ENCODE measurements at regions not wholly inside any gene's neighbourhood (a gene's known extent, or its start where the extent isn't known, plus 50 kb on each side); places are given as distances from the start of the nearest gene placed in this dataset.

- DNase-seq: no peak
Observed at GRCh38 chr6:56377295-56377694, 129.9 kb upstream of the COL21A1 start.

- DNase-seq: no peak
Observed at GRCh38 chr6:56375806-56376205, 128.4 kb upstream of the COL21A1 start.

GRCh38 chr6:56374841-56375369 is 127.5 kb upstream of the COL21A1 start:
- no peak for DNase-seq

- no peak for DNase-seq
Observed at GRCh38 chr6:56372406-56372995, 125.1 kb upstream of the COL21A1 start.

GRCh38 chr6:56370561-56371211 is 123.3 kb upstream of the COL21A1 start:
- DNase-seq: peak; percentile 65

DNA sequence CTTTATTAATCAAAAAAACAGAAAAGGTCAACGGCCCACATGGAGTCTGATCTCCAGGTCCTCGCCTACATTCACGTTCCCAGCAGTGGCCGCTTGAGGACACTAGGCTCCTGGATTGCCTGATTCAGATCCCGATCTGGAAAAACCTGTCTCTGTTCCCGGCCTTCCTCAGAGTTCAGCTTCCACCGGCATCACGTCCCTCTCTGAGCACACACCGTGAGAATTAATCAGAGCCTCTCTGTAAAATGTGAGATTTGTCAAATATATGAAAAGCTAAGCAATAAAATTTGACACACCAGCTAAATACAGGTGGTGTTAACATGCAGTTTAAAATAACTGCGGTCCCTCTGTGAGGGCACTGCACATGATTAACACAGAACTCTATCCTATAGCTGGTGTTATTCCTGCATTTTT is 122.8 kb upstream of the COL21A1 start:
- no peak for DNase-seq

GRCh38 chr6:56368491-56368890 is 121.1 kb upstream of the COL21A1 start:
- no peak for DNase-seq

GRCh38 chr6:56366141-56366852 is 118.9 kb upstream of the COL21A1 start:
- DNase-seq: no peak

DNA sequence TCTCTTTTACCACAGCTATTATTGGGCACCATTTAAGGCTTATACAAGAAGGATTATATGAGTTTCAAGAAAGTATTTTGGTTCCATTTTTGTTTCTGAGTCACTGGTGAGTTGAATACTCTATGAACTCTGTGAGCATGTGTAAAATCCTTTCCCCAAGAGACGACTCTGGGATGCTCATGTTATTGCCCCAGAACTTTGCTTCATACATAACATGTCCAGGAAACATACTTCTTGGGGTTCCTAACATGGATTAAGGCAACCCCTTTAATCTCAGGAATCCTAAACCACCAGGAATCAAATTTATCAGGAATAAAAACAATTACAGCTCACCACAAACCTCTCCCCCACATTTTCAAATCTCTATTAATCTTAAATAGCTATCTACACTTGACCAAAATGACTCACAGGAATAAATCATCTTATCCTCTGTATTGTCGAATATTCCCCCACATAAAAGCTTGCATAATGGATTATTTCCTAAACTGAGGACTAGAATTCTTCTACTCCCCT is 117.5 kb upstream of the COL21A1 start:
- DNase-seq: no peak

DNA sequence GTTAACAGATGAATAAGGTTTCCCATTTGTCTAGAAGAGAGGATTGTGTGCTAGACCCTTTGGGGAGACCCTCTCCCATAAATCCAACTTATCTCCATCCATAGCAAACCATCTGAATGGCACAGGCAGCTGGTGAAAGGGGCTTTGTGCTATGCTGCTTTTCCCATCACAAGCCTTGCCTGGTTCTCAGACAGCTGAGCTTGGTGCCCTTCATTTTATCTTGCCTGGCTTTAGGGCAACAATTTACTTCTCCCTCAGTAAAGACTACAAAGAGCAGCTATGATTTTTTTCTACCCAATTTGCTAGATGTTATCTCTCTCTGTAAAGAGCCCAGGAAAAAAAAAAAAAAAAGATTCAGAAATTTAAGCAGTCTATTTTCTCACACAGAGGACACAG is 117.0 kb upstream of the COL21A1 start:
- DNase-seq: no peak

DNA sequence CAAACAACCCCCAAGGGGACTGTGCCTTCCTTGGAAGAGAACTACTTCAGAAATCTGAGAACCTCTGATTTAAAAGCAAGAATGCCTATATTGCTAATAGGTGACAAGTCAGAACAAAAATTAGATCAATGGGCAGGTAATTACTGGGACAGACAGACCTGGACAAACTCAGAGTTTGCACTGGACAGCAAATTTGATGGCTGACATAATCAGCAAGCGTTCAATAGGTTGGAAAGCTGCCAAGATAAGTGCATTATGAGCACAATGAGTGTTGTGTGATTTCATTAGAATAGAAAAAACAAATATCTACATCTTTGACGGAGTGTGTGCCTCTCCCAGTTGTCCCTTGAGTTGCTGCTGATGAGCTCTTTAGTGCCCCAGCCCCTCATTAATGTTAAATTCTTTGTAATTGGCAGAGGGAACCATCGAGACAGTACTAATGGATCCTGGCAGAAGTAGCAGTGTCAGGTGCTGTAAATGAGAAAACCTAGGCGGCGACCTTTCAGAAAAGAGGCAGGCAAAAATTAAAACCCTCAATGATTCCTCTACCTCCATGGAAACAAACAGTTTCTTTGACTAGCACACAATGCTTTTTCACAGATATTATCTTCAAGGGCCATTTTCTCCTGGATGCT is 116.5 kb upstream of the COL21A1 start:
- DNase-seq: no peak

DNA sequence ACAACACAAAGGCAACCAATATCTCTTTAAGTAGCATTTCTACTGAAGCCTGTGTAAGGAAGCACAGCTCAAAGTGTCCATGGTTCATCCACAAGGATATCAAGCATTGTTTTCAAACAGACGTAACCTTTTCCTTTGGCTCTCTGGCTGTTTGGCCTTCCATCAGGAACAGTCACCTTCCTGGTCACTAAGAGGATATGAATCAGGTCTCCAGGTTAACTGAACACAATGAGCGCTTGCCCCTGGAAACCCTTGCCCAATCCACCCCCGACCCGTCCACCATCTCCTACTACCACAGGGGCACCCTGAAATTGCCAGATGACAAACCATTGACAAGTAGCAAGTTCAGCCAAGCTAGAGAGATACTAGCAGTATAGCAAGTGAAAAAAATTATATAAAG is 114.4 kb upstream of the COL21A1 start:
- no peak for DNase-seq

GRCh38 chr6:56359201-56359899 is 112.0 kb upstream of the COL21A1 start:
- peak; percentile 73 for DNase-seq

DNA sequence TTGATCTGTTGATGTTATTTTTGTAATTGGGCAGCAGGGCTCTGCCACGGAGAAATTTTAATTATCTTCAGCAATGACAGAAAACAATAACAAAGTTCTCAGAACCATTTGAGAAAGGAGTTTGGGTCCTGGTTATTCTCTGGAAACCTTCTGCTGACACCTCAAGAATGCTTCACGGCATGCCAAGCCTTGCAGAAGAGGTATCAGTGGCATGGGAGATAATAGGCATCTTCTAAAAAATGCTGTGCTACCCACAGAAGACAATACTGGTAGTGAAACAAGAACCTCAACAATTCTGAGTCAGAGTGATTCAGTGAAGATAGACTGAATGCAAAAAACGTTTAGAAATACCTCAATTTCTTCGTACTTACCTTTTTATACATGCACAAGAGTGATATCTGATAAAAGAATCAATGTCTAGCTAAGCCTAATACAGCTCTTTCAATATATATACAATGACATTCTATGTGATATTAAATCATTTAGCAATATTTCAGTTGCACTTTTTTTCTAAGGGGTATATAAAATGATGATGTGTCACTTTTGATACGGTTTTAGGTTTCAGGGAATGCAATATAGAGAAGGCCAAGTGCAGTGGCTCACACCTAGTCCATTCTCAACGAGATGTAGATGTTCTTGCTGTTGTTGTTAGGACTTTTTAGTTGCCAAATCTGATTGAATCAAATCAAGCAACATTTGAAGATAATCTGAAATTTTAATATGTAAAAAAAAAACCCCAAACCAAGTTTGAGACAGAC is 110.4 kb upstream of the COL21A1 start:
- no peak for DNase-seq

DNA sequence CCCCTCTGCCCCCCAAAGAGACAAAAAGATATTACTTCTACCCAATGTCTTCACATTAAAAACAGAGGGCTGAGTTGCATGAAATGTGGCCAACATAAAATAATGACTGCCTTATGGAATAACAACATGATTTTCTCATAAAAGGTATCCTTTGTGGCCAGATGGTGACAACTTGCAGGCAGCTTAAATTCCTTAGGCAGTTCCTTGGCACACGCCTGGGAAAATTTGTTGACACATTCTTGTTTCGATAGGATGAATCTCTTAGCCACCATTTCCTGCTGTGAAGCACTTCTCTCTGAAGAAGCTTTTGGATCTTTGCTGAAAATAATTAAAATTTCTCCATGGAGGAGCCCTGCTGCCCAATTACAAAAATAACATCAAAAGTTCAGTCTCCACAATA is 109.0 kb upstream of the COL21A1 start:
- DNase-seq: peak; percentile 8

GRCh38 chr6:56353860-56354259 is 106.5 kb upstream of the COL21A1 start:
- no peak for DNase-seq

GRCh38 chr6:56350628-56351260 is 103.4 kb upstream of the COL21A1 start:
- no peak for DNase-seq

- no peak for DNase-seq
Observed at GRCh38 chr6:56349194-56349593, 101.8 kb upstream of the COL21A1 start.

GRCh38 chr6:56348578-56348977 is 101.2 kb upstream of the COL21A1 start:
- no peak for DNase-seq

GRCh38 chr6:56347526-56347925 is 100.1 kb upstream of the COL21A1 start:
- no peak for DNase-seq

DNA sequence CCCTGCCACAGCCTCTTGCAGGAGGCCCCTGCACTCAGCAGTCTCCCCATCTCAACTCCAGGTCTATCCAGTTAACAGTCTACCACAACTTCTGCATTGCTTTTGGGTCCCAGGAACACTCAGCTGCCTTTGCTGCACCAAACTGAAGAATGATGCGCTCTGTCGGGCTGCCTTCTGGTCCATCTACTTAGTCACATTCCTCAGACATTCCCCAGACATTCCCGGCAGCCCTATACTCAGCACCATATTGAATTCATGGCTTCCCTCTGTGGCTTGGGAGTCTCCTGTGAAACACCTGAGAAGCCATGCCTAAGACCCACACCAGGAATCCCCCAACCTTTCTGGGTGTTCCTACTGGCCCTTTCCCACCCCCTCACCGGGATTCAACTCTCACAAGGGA is 99.6 kb upstream of the COL21A1 start:
- no peak for DNase-seq

Measured in NCI-H2171 treated with DMSO at 0.1 percent for 48 hours (cell line).